NT2/D1 (cell line): ENCODE measurements at regions not wholly inside any gene's neighbourhood (a gene's known extent, or its start where the extent isn't known, plus 50 kb on each side); places are given as distances from the start of the nearest gene placed in this dataset.

Source experiments
- YY1 ChIP-seq: IDR thresholded peaks from 2 replicates; pipeline ENCODE4 v1.6.1; 2011; ENCODE audit not compliant: insufficient read length, insufficient read depth
- ZNF274 ChIP-seq: IDR thresholded peaks from 2 replicates; pipeline ENCODE4 v1.6.1; 2011; ENCODE audit warnings: mild to moderate bottlenecking, low read depth, low read length

GRCh38 chr5:29113516-29113915 lies 2075.1 kb upstream of the CDH9 start:
- no peak for TF ChIP-seq ZNF274
- no peak for TF ChIP-seq YY1
